H1 (cell line): ENCODE measurements at regions not wholly inside any gene's neighbourhood (a gene's known extent, or its start where the extent isn't known, plus 50 kb on each side); places are given as distances from the start of the nearest gene placed in this dataset.

Experiments used
- CTCF ChIA-PET: fragments of 300-600 bp; sonication (Branson Sonifier 250); formaldehyde crosslinking; loops from one replicate; lab custom pipeline; 2021; ENCODE audit not compliant: partially characterized antibody; lab: Charles Lee
- POLR2A ChIA-PET: fragments of 300-600 bp; sonication (Branson Sonifier 250); formaldehyde crosslinking; loops from one replicate; lab custom pipeline; 2021; ENCODE audit warnings: inconsistent platforms; ENCODE audit not compliant: partially characterized antibody; lab: Charles Lee
- DNase-seq, 2 experiments: peaks; one replicate each; pipeline versions ENCODE4 v3.0.0 to v3.0.0-alpha.2; 2010 to 2022; ENCODE audit warnings: low spot score in 2 of 2, low read depth in 1 of 2, mixed read lengths in 1 of 2
- FAIRE-seq: peaks from 2 replicates; lab custom pipeline; 2011; peaks lifted over from hg19 to GRCh38; lab: Jason Lieb, UNC
- H2AFZ ChIP-seq: 2 replicates; pipeline ENCODE4 v1.8.1; 2012; ENCODE audit warnings: low read length, inconsistent platforms
- H2AK5ac ChIP-seq: 2 replicates; pipeline ENCODE4 v1.6.1; 2013; ENCODE audit warnings: low read depth, low read length
- H2BK120ac ChIP-seq: replicated peaks from 2 replicates; pipeline ENCODE3; 2013; ENCODE audit warnings: low read depth, low read length, inconsistent platforms
- H2BK12ac ChIP-seq: 2 replicates; pipeline ENCODE4 v1.6.1; 2013; ENCODE audit warnings: low read depth, low read length
- H2BK15ac ChIP-seq: 2 replicates; pipeline ENCODE4 v1.6.1; 2013; ENCODE audit warnings: low read length
- H2BK20ac ChIP-seq: 2 replicates; pipeline ENCODE4 v1.6.1; 2013; ENCODE audit warnings: low read length
- H2BK5ac ChIP-seq: 2 replicates; pipeline ENCODE4 v1.6.1; 2013; ENCODE audit warnings: low read depth, low read length
- H3K14ac ChIP-seq: 2 replicates; pipeline ENCODE4 v1.6.1; 2013; ENCODE audit warnings: inconsistent platforms; ENCODE audit not compliant: insufficient read length
- H3K18ac ChIP-seq: 2 replicates; pipeline ENCODE4 v1.6.1; 2013; ENCODE audit warnings: low read length; ENCODE audit errors: extremely low read depth
- H3K23ac ChIP-seq: 2 replicates; pipeline ENCODE4 v1.6.1; 2013; ENCODE audit warnings: inconsistent platforms; ENCODE audit not compliant: insufficient read length
- H3K23me2 ChIP-seq: 2 replicates; pipeline ENCODE4 v1.6.1; 2013; ENCODE audit warnings: low read depth, low read length
- H3K27ac ChIP-seq: 2 replicates; pipeline ENCODE4 v1.6.1; 2011; ENCODE audit warnings: low read depth, low read length, inconsistent platforms
- H3K27me3 ChIP-seq, 4 experiments: replicated peaks in 1 of 4; 1 replicate in 1 of 4; 2 replicates in 3 of 4; pipeline versions ENCODE4 v1.6.1 to v1.8.1; 2011 to 2013; ENCODE audit warnings: low read length in 3 of 4, mild to moderate bottlenecking in 3 of 4, inconsistent platforms in 2 of 4, mixed read lengths in 2 of 4, moderate library complexity in 1 of 4; ENCODE audit not compliant: control insufficient read depth in 3 of 4, insufficient read depth in 3 of 4; ENCODE audit errors: extremely low read depth in 1 of 4
- H3K36me3 ChIP-seq, 4 experiments: 2 replicates each; pipeline versions ENCODE4 v1.6.1 to v1.8.1; 2011 to 2013; ENCODE audit warnings: mild to moderate bottlenecking in 4 of 4, low read length in 3 of 4, moderate library complexity in 2 of 4, control low read depth in 1 of 4, inconsistent platforms in 1 of 4; ENCODE audit not compliant: insufficient read depth in 4 of 4, control insufficient read depth in 2 of 4
- H3K4ac ChIP-seq: replicated peaks from 2 replicates; pipeline ENCODE3; 2013; ENCODE audit warnings: low read length, low read depth, mixed read lengths, inconsistent platforms; ENCODE audit not compliant: insufficient read length
- H3K4me1 ChIP-seq, 4 experiments: replicated peaks in 1 of 4; 1 replicate in 1 of 4; 2 replicates in 3 of 4; pipeline versions ENCODE4 v1.6.1 to v1.8.1; 2011 to 2013; ENCODE audit warnings: low read length in 3 of 4, inconsistent platforms in 2 of 4, mixed read lengths in 1 of 4; ENCODE audit not compliant: insufficient read depth in 4 of 4, control insufficient read depth in 3 of 4
- H3K4me2 ChIP-seq, 2 experiments: 2 replicates each; pipeline versions ENCODE4 v1.6.1 to v1.8.1; 2011 to 2013; ENCODE audit warnings: low read depth in 2 of 2, low read length in 2 of 2, control low read depth in 1 of 2, inconsistent platforms in 1 of 2, mild to moderate bottlenecking in 1 of 2; ENCODE audit not compliant: insufficient read depth in 1 of 2
- H3K4me3 ChIP-seq, 4 experiments: fragments of 200-600, 300-600 bp in 1 of 4; sonication (generic), shearing (Covaris generic), sonication (Bioruptor Twin) in 1 of 4; 2 replicates each; pipeline versions ENCODE4 v1.5.1 to v1.8.1; 2011 to 2016; ENCODE audit warnings: low read length in 4 of 4, low read depth in 3 of 4, control low read depth in 2 of 4, inconsistent platforms in 2 of 4, mild to moderate bottlenecking in 2 of 4, mixed read lengths in 1 of 4, moderate library complexity in 1 of 4; ENCODE audit not compliant: insufficient read depth in 2 of 4; ENCODE audit errors: extremely low read depth in 1 of 4
- H3K56ac ChIP-seq: replicated peaks from 2 replicates; pipeline ENCODE3; 2013; ENCODE audit warnings: low read depth, mild to moderate bottlenecking, mixed read lengths, low read length, inconsistent platforms; ENCODE audit not compliant: insufficient read length
- H3K79me1 ChIP-seq: 2 replicates; pipeline ENCODE4 v1.6.1; 2013; ENCODE audit warnings: low read depth, low read length, control low read depth
- H3K79me2 ChIP-seq, 2 experiments: 2 replicates each; pipeline versions ENCODE4 v1.6.1 to v1.8.1; 2012 to 2013; ENCODE audit warnings: low read length in 2 of 2, mild to moderate bottlenecking in 2 of 2, inconsistent platforms in 1 of 2; ENCODE audit not compliant: insufficient read depth in 2 of 2, control insufficient read depth in 1 of 2
- H3K9ac ChIP-seq, 4 experiments: replicated peaks in 1 of 4; 1 replicate in 1 of 4; 2 replicates in 3 of 4; pipeline versions ENCODE4 v1.6.1 to v1.8.1; 2011 to 2013; ENCODE audit warnings: low read depth in 3 of 4, low read length in 3 of 4, control low read depth in 2 of 4, mild to moderate bottlenecking in 2 of 4, moderate library complexity in 2 of 4, inconsistent platforms in 1 of 4; ENCODE audit errors: extremely low read depth in 1 of 4
- H3K9me3 ChIP-seq, 2 experiments: 2 replicates each; pipeline versions ENCODE4 v1.6.1 to v1.8.1; 2012 to 2013; ENCODE audit warnings: mild to moderate bottlenecking in 2 of 2, moderate library complexity in 2 of 2, control low read depth in 1 of 2, inconsistent platforms in 1 of 2, low read depth in 1 of 2, low read length in 1 of 2, mixed read lengths in 1 of 2; ENCODE audit not compliant: insufficient read depth in 2 of 2
- H4K20me1 ChIP-seq, 2 experiments: replicated peaks in 1 of 2; 2 replicates each; pipeline versions ENCODE3 to v1.8.1; 2011 to 2013; ENCODE audit warnings: inconsistent platforms in 2 of 2, low read length in 2 of 2, mild to moderate bottlenecking in 1 of 2; ENCODE audit not compliant: insufficient read depth in 2 of 2, control insufficient read depth in 1 of 2
- H4K5ac ChIP-seq: 2 replicates; pipeline ENCODE4 v1.6.1; 2013; ENCODE audit warnings: low read length, low read depth, mixed read lengths, inconsistent platforms; ENCODE audit not compliant: insufficient read length
- H4K8ac ChIP-seq: 2 replicates; pipeline ENCODE4 v1.8.0; 2013; ENCODE audit warnings: mild to moderate bottlenecking, moderate library complexity, low read length, inconsistent platforms; ENCODE audit not compliant: insufficient read depth; ENCODE audit errors: extremely low read depth
- H4K91ac ChIP-seq: replicated peaks from 2 replicates; pipeline ENCODE3; 2013; ENCODE audit warnings: low read length, mixed read lengths, inconsistent platforms; ENCODE audit not compliant: insufficient read length
- CBX5 ChIP-seq: fragments of 300-800, 300-1000 bp; sonication (generic); IDR thresholded peaks from 2 replicates; pipeline ENCODE4 v1.7.1; 2016; ENCODE audit warnings: antibody characterized with exemption, low read length, low read depth
- CHD1 ChIP-seq: IDR thresholded peaks from 2 replicates; pipeline ENCODE4 v1.6.1; 2012; ENCODE audit warnings: low read depth, low read length, improper control_type of control experiment
- CTBP2 ChIP-seq: IDR thresholded peaks from 2 replicates; pipeline ENCODE4 v1.7.0; 2011; ENCODE audit warnings: borderline replicate concordance, mild to moderate bottlenecking, moderate library complexity, mixed read lengths, low read length; ENCODE audit not compliant: insufficient read depth, insufficient read length
- KDM5A ChIP-seq: fragments of 200-600 bp; IDR thresholded peaks from 2 replicates; pipeline ENCODE4 v1.7.1; 2012; ENCODE audit warnings: mild to moderate bottlenecking, low read length, inconsistent platforms, mixed read lengths
- SIN3A ChIP-seq, 2 experiments: IDR thresholded peaks in 1 of 2; conservative IDR thresholded peaks in 1 of 2; 2 replicates each; pipeline ENCODE4 v1.6.1; 2011 to 2012; ENCODE audit warnings: low read length in 2 of 2, improper control_type of control experiment in 1 of 2, low read depth in 1 of 2, mild to moderate bottlenecking in 1 of 2
- TEAD4 ChIP-seq: IDR thresholded peaks from 2 replicates; pipeline ENCODE4 v1.6.1; 2012; ENCODE audit warnings: low read depth, low read length, inconsistent platforms, mixed read lengths
- WGBS, 2 experiments: shearing (Covaris generic) in 1 of 2; methylation state at CpG; one replicate each; pipeline versions ENCODE4 v1.1.6 to v1.1.7; 2013 to 2015; ENCODE audit warnings: low lambda C conversion rate in 2 of 2, mixed read lengths in 2 of 2, inconsistent platforms in 1 of 2, low coverage in 1 of 2, missing lambda C conversion rate in 1 of 2; ENCODE audit not compliant: insufficient replicate concordance in 2 of 2, insufficient coverage in 1 of 2, insufficient read length in 1 of 2; ENCODE audit errors: extremely low coverage in 1 of 2, missing lambda C conversion rate in 1 of 2; 5-methylcytosine and 5-hydroxymethylcytosine counted together

DNA sequence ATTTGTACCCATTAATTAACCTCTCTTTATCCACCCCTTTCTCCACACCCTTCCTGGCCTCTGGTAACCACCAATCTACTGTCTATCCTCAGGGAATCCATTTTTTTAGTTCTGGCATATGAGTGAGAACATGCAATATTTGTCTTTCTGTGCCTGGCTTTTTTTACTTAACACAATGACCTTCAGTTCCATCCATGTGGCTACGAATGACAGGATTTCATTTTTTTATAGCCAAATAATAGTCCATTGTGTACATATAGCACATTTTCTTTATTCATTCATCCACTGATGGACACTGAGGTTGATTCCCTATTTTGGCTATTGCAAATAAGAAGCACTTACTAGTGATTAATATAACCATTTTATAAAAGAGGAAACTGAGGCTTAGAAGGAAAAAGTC lies 109.9 kb upstream of the NANOGP8 start:
- H3K4ac ChIP-seq, result no peak overlapping the region
- no peak overlapping the region for H3K4me2 ChIP-seq
- no peaks in the 10 kb centered on the region for H3K27me3 ChIP-seq
- no peak overlapping the region for H3K23ac ChIP-seq
- no peak overlapping the region for H3K4me3 ChIP-seq
- no peak overlapping the region for H2BK20ac ChIP-seq
- H2BK5ac ChIP-seq, result no peak overlapping the region
- peaks cover 0 to 7% (median 0%) of the 10 kb centered on the region in 4 experiments; a peak in 2 of 8 replicates for H3K36me3 ChIP-seq
- H3K56ac ChIP-seq, result no peak overlapping the region
- TF ChIP-seq CBX5 (no peak), SIN3A (conservative IDR thresholded peaks at IDR 0.05 in 1 of 2, IDR thresholded peaks at IDR 0.05 in 1 of 2; ENCODE audit: low read depth in 1 of 2, low read length in 2 of 2) (no peak), TEAD4 (no peak), KDM5A (no peak), CHD1 (no peak), CTBP2 (no peak)
- no peaks in the 10 kb centered on the region for H3K79me2 ChIP-seq
- H4K20me1 ChIP-seq, result no peaks in the 10 kb centered on the region
- no peaks in the 10 kb centered on the region for H3K79me1 ChIP-seq
- no peak for DNase-seq
- no peak overlapping the region for H4K5ac ChIP-seq
- peaks cover 0 to 5% (median 0%) of the 10 kb centered on the region in 4 experiments; a peak in 4 of 7 replicates for H3K4me1 ChIP-seq
- H3K14ac ChIP-seq, result no peak overlapping the region
- FAIRE-seq, result no peak
- peaks cover 18 to 21% of the 10 kb centered on the region in 2 experiments for H3K9me3 ChIP-seq
- no peak overlapping the region for H2BK120ac ChIP-seq
- H3K9ac ChIP-seq, result no peak overlapping the region
- CTCF ChIA-PET, result interaction anchor here (0.9 to 3.8 kb wide), 5 partner anchors 9 to 131 kb away, joined by 3 to 23 read pairs (median 3); no protein-coding TSS in a partner anchor
- H3K18ac ChIP-seq, result no peak overlapping the region
- no peak overlapping the region for H4K91ac ChIP-seq
- H3K23me2 ChIP-seq, result no peaks in the 10 kb centered on the region
- H2BK12ac ChIP-seq, result no peak overlapping the region
- POLR2A ChIA-PET, result no interaction called here
- WGBS, 2 experiments, result 100% methylated on average over 1 of the region's 1 CpG; no CpG with 5 or more reads in 1 of the 2 experiments
- no peak overlapping the region for H3K27ac ChIP-seq
- no peak overlapping the region for H2AFZ ChIP-seq
- H4K8ac ChIP-seq, result no peak overlapping the region
- no peak overlapping the region for H2AK5ac ChIP-seq
- no peak overlapping the region for H2BK15ac ChIP-seq
